IMR-90 (cell line): ENCODE measurements at regions not wholly inside any gene's neighbourhood (a gene's known extent, or its start where the extent isn't known, plus 50 kb on each side); places are given as distances from the start of the nearest gene placed in this dataset.
"Not testable (repeated sequence)": the region's sequence is repeated elsewhere in the genome, so short reads cannot be mapped to it uniquely, and the experiment has no call there.

Experiments
- BHLHE40 ChIP-seq: fragments of 150-350 bp; IDR thresholded peaks from 2 replicates; pipeline ENCODE4 v1.6.1; 2016; ENCODE audit warnings: mild to moderate bottlenecking, low read depth, low read length
- CEBPB ChIP-seq: IDR thresholded peaks from 2 replicates; pipeline ENCODE4 v1.6.1; 2012; ENCODE audit warnings: low read depth, low read length, improper control_type of control experiment
- CTCF ChIP-seq: conservative IDR thresholded peaks from 2 replicates; pipeline ENCODE4 v1.5.1; 2012; ENCODE audit warnings: mild to moderate bottlenecking, low read depth, low read length, improper control_type of control experiment
- MXI1 ChIP-seq: IDR thresholded peaks from 2 replicates; pipeline ENCODE4 v1.6.1; 2012; ENCODE audit warnings: low read depth, mild to moderate bottlenecking, low read length, moderate library complexity, borderline replicate concordance
- POLR2A ChIP-seq: IDR thresholded peaks from 2 replicates; pipeline ENCODE4 v1.6.1; 2012; ENCODE audit warnings: mild to moderate bottlenecking, low read depth, low read length
- RAD21 ChIP-seq: IDR thresholded peaks from 2 replicates; pipeline ENCODE4 v1.6.1; 2012; ENCODE audit warnings: low read length, improper control_type of control experiment
- RCOR1 ChIP-seq: IDR thresholded peaks from 2 replicates; pipeline ENCODE4 v1.6.1; 2012; ENCODE audit warnings: mild to moderate bottlenecking, low read length, improper control_type of control experiment; ENCODE audit not compliant: insufficient replicate concordance
- RFX5 ChIP-seq: IDR thresholded peaks from 2 replicates; pipeline ENCODE4 v1.8.0; 2012; ENCODE audit warnings: low read depth, mild to moderate bottlenecking, low read length, moderate library complexity
- USF2 ChIP-seq: fragments of 150-350 bp; IDR thresholded peaks from 2 replicates; pipeline ENCODE4 v1.6.1; 2017; ENCODE audit warnings: mild to moderate bottlenecking, antibody characterized with exemption, low read length, low read depth

GRCh38 chr5:177836191-177836590 is 53.5 kb upstream of the FAM153A start:
- not testable (repeated sequence) for TF ChIP-seq CEBPB, CTCF, POLR2A, RFX5, RCOR1, RAD21, BHLHE40, USF2, MXI1
